ENCODE measurements at regions not wholly inside any gene's neighbourhood (a gene's known extent, or its start where the extent isn't known, plus 50 kb on each side); places are given as distances from the start of the nearest gene placed in this dataset.

- intact Hi-C loops (cut with micrococcal nuclease) (no loop called here), dilution Hi-C loops (cut with MboI; ENCODE audit: extremely low pct_ligation_motif_present, low sequenced_read_pairs) (no loop called here)
- TF ChIP-seq CTCF (IDR thresholded peaks at IDR 0.05; ENCODE audit: extremely low read depth in 1 of 2, insufficient read depth in 1 of 2, low read depth in 1 of 2, low read length in 2 of 2) = no peak
- TF ChIP-seq GATA2 (IDR thresholded peaks at IDR 0.05; ENCODE audit: insufficient read depth, insufficient read length, low read depth, low read length) = no peak
- no peak for TF ChIP-seq POLR2A (IDR thresholded peaks at IDR 0.05; ENCODE audit: low read depth, low read length)
- TF ChIP-seq JUN (IDR thresholded peaks at IDR 0.05; ENCODE audit: borderline replicate concordance, insufficient read depth, insufficient read length, low read depth) = no peak
- TF ChIP-seq MYC (IDR thresholded peaks at IDR 0.05; ENCODE audit: low read depth, low read length) = no peak
- TF ChIP-seq EZH2 (IDR thresholded peaks at IDR 0.05; ENCODE audit: borderline replicate concordance, low read depth, low read length, severe bottlenecking) = no peak
- TF ChIP-seq FOS (IDR thresholded peaks at IDR 0.05; ENCODE audit: borderline replicate concordance, insufficient read depth, low read length) = no peak
- TF ChIP-seq MAX (IDR thresholded peaks at IDR 0.05; ENCODE audit: insufficient read depth, insufficient read length) = no peak
- TF ChIP-seq POLR2AphosphoS5 (IDR thresholded peaks at IDR 0.05; ENCODE audit: insufficient read depth, low read depth, low read length) = no peak
- BruUV-seq (replicated peaks) = no TSS peak
- ChIA-PET POLR2A (no interaction called here), CTCF (no interaction called here)
- Histone ChIP-seq H3K9ac (replicated peaks; ENCODE audit: extremely low read depth, insufficient read depth, low read length) (no peak overlapping the region), H3K27me3 (ENCODE audit: control insufficient read depth in 2 of 2, insufficient read depth in 2 of 2, low read length in 2 of 2) (no peaks in the 10 kb centered on the region), H3K9me3 (replicated peaks; ENCODE audit: control insufficient read depth, insufficient read depth, low read length) (no peaks in the 10 kb centered on the region), H3K4me2 (ENCODE audit: insufficient read depth, low read length) (no peak overlapping the region), H3K4me3 (replicated peaks in 1 of 3; ENCODE audit: insufficient read depth in 1 of 3, low read depth in 1 of 3, low read length in 3 of 3) (no peak overlapping the region), H4K20me1 (replicated peaks; ENCODE audit: control insufficient read depth, extremely low read depth, insufficient read depth, low read length) (no peaks in the 10 kb centered on the region), H3K9me1 (replicated peaks; ENCODE audit: control insufficient read depth, extremely low read depth, insufficient read depth, low read length) (no peaks in the 10 kb centered on the region), H3K4me1 (ENCODE audit: control insufficient read depth, extremely low read depth, insufficient read depth, low read length) (no peaks in the 10 kb centered on the region), H3K36me3 (ENCODE audit: control insufficient read depth in 2 of 2, extremely low read depth in 1 of 2, insufficient read depth in 2 of 2, low read length in 2 of 2) (no peaks in the 10 kb centered on the region), H3K79me2 (ENCODE audit: control insufficient read depth, insufficient read depth, low read length) (no peaks in the 10 kb centered on the region), H2AFZ (ENCODE audit: low read depth, low read length) (no peak overlapping the region), H3K27ac (ENCODE audit: insufficient read depth, low read depth, low read length) (no peak overlapping the region)
- FAIRE-seq (no peak), DNase-seq (ENCODE audit: low read depth, low spot score) (no peak)
Observed at GRCh38 chr7:96452146-96452545, 130.2 kb upstream of the SLC25A13 start.
